GM12891 (cell line): ENCODE measurements at regions not wholly inside any gene's neighbourhood (a gene's known extent, or its start where the extent isn't known, plus 50 kb on each side); places are given as distances from the start of the nearest gene placed in this dataset.
A peak's percentile ranks its signal among the peaks of the same experiment; 100 is the strongest.

Source experiments
- DNase-seq: peaks from one replicate; pipeline ENCODE4 v3.0.0; 2011; ENCODE audit warnings: low spot score; ENCODE audit not compliant: insufficient read length
- FAIRE-seq: peaks from 2 replicates; lab custom pipeline; 2011; peaks lifted over from hg19 to GRCh38; lab: Jason Lieb, UNC
- PAX5 ChIP-seq: IDR thresholded peaks from 2 replicates; pipeline ENCODE4 v1.6.1; 2011; ENCODE audit warnings: low read length, moderate library complexity, mild to moderate bottlenecking; ENCODE audit not compliant: insufficient read depth, severe bottlenecking
- POLR2A ChIP-seq: IDR thresholded peaks from 2 replicates; pipeline ENCODE4 v1.6.1; 2011; ENCODE audit warnings: low read depth, low read length, control low read depth
- POLR2AphosphoS5 ChIP-seq: IDR thresholded peaks from 2 replicates; pipeline ENCODE4 v1.6.1; 2011; ENCODE audit warnings: low read depth, low read length, control low read depth
- POU2F2 ChIP-seq: IDR thresholded peaks from 2 replicates; pipeline ENCODE4 v1.6.1; 2011; ENCODE audit warnings: low read depth, mild to moderate bottlenecking, control low read depth, low read length, moderate library complexity
- SPI1 ChIP-seq: IDR thresholded peaks from 2 replicates; pipeline ENCODE4 v1.6.1; 2011; ENCODE audit warnings: low read depth, low read length, control low read depth
- TAF1 ChIP-seq: IDR thresholded peaks from 2 replicates; pipeline ENCODE4 v1.6.1; 2011; ENCODE audit warnings: low read depth, low read length, control low read depth

DNA sequence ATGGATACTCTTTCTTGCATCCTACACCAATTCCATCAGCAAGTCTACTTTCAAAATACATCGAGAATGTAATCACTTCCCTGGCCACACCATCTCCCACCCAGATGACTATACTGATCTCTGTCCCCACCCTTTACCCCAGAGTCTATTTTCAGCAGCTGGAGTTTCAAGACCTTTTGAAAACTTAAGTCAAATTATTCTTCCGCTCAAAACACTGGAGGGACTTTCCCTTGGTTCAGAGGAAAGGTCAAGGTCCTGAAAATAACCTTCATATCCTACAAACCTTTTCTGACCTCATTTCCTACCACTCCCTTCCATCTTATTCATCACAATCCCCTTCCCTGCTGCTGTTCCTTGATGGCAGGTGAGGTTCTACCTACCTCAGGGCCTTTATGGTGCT is 58.8 kb upstream of the LYPD6 start:
- FAIRE-seq: peak; percentile 40
- no peak for TF ChIP-seq TAF1
- no peak for TF ChIP-seq SPI1
- no peak for TF ChIP-seq POLR2AphosphoS5
- no peak for TF ChIP-seq PAX5
- no peak for TF ChIP-seq POLR2A
- TF ChIP-seq POU2F2: no peak
- DNase-seq: peak; percentile 5

DNA sequence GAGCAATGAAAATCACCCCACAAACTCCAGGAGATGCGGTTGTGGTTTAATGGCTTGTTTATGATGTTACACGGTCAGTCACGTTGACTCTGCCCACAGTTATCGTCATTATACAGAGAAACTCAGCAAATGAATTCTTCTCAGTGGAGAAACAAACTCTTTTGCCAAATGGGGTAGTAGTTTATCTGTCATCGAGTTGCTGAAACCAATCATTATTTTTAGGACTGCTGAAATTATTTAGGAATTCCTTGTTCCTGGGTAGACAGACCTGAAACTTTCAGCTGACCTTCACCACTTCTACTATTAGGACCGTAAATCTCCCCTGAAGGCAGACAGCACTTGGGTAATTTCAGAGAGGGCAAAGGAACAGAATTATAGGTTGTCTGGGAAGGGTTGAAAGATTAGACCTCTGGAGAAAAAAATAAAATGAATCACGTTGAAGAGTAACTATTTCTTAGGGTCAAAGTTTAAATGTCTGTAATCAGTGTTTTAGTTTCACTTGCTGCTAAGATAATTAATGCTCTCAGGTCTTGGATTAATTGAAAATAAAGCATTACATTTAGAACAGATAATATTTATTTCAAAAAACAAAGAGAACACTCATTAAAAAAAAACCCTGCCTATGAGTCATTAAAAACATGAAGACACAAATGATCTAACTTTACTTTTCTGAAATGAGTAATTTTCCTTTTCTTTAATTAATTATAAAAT is 52.1 kb upstream of the LYPD6 start:
- DNase-seq (no peak), FAIRE-seq (no peak)

DNA sequence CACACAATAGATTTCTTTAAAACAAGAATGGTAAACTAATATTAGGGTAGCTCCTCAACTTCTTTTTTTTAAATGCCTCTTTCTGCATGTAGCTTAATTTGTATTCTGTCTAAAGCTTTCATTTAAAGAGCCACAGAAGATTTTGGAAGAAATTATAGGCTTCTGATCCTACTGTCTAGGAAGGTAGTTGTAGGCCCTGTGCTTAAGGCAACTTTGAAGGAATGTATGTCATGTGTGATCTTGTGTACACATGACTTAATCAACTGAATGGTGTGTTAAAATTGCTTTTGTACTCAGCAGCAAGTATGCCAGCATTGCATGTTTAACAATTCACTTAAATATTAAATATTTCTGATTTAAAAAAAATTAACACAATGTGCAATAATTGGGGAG is 51.5 kb upstream of the LYPD6 start:
- FAIRE-seq: no peak
- no peak for TF ChIP-seq POU2F2
- TF ChIP-seq SPI1: no peak
- no peak for TF ChIP-seq PAX5
- no peak for TF ChIP-seq POLR2A
- no peak for DNase-seq

More for the DNA sequence above, 52.1 kb upstream of the LYPD6 start:
- TF ChIP-seq POU2F2 (no peak), SPI1 (no peak), TAF1 (no peak)
